GM19452 (cell line): ENCODE measurements at regions not wholly inside any gene's neighbourhood (a gene's known extent, or its start where the extent isn't known, plus 50 kb on each side); places are given as distances from the start of the nearest gene placed in this dataset.
"Not testable (repeated sequence)": the region's sequence is repeated elsewhere in the genome, so short reads cannot be mapped to it uniquely, and the experiment has no call there.

Experiments
- ATAC-seq: cut with Tn5 transposase; IDR thresholded peaks from one replicate; pipeline ENCODE4 v1.9.1; 2021; ENCODE audit not compliant: unreplicated experiment

- no peak for ATAC-seq
Observed at GRCh38 chr13:66154354-66154753, 1075.8 kb downstream of the PCDH9 start.

GRCh38 chr13:66152596-66152995 is 1077.5 kb downstream of the PCDH9 start:
- ATAC-seq: no peak

GRCh38 chr13:66144357-66144756 is 1085.8 kb downstream of the PCDH9 start:
- not testable (repeated sequence) for ATAC-seq

GRCh38 chr13:66139701-66140100 is 1090.4 kb downstream of the PCDH9 start:
- ATAC-seq: no peak

GRCh38 chr13:66139250-66139649 is 1090.9 kb downstream of the PCDH9 start:
- ATAC-seq: no peak

GRCh38 chr13:66138172-66138811 is 1091.8 kb downstream of the PCDH9 start:
- peak; percentile 90 for ATAC-seq

GRCh38 chr13:66137384-66137783 is 1092.8 kb downstream of the PCDH9 start:
- ATAC-seq: peak; percentile 21

GRCh38 chr13:66128692-66129269 is 1101.4 kb downstream of the PCDH9 start:
- ATAC-seq: peak; percentile 97

GRCh38 chr13:66128201-66128600 is 1101.9 kb downstream of the PCDH9 start:
- no peak for ATAC-seq

GRCh38 chr13:66117563-66117962 is 1112.6 kb downstream of the PCDH9 start:
- ATAC-seq: no peak

GRCh38 chr13:66113882-66114526 is 1116.1 kb downstream of the PCDH9 start:
- ATAC-seq: no peak

GRCh38 chr13:66111628-66112027 is 1118.5 kb downstream of the PCDH9 start:
- ATAC-seq: no peak

GRCh38 chr13:66106246-66106645 is 1123.9 kb downstream of the PCDH9 start:
- ATAC-seq: no peak

- no peak for ATAC-seq
Observed at GRCh38 chr13:66102864-66103263, 1127.3 kb downstream of the PCDH9 start.

- ATAC-seq: no peak
Observed at GRCh38 chr13:66099825-66100224, 1130.3 kb downstream of the PCDH9 start.

- no peak for ATAC-seq
Observed at GRCh38 chr13:66098931-66099628, 1131.1 kb downstream of the PCDH9 start.

GRCh38 chr13:66089711-66090110 is 1140.4 kb downstream of the PCDH9 start:
- ATAC-seq: no peak

GRCh38 chr13:66087269-66087710 is 1142.8 kb downstream of the PCDH9 start:
- ATAC-seq: no peak

- no peak for ATAC-seq
Observed at GRCh38 chr13:66077132-66077689, 1152.9 kb downstream of the PCDH9 start.

GRCh38 chr13:66076417-66076816 is 1153.7 kb downstream of the PCDH9 start:
- ATAC-seq: no peak

- ATAC-seq: no peak
Observed at GRCh38 chr13:66074018-66074615, 1156.0 kb downstream of the PCDH9 start.
